Activated CD4-positive, alpha-beta T cell treated with anti-CD3 and anti-CD28 coated beads, Interleukin-10, Interleukin-2, amounts not matched to agents 100 ng/mL and 50 ng/mL, durations not matched to agents 16 hours and 8 hours (primary cell): ENCODE measurements at regions not wholly inside any gene's neighbourhood (a gene's known extent, or its start where the extent isn't known, plus 50 kb on each side); places are given as distances from the start of the nearest gene placed in this dataset.

Experiments
- DNase-seq: peaks from one replicate; pipeline ENCODE4 v3.0.0-alpha.2; 2020

DNA sequence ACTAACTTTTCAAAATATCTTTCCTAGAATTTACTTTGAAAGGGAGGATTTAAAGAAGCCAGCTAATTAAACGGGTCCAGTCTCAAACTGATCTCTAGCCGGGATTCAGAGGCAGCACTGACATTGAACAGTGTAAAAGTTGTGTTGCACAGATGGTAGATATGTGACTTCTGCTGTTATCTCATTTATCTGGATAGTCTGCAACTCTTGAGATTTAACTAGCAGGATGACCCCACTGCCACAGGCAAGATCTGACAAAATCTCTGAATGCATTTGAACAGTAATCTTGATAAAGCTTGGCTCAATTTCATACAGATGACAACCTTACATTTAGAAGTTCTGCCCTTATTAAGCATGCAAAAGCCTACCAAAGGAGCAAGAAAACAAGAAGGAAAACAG, 138.0 kb upstream of the CPNE8 start:
- no peak for DNase-seq

DNA sequence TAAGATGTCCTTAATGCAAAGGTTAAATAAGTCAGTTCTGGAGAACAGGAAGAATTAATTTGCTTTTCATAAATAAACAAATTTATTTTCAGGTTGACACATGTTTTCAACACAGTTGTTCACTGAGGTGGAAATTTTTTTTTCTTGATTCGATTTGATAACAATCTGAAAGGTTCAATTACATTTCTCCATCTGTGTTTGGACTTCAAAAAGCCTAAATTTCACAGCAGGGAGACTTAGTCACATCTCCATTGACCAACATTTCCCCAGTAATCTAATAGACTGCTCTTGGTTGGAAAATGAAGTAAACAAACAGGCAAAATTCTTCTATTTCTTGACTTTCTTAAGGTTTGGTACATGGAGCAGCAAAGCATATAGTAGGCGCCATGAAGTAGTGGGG, 134.9 kb upstream of the CPNE8 start:
- no peak for DNase-seq

DNA sequence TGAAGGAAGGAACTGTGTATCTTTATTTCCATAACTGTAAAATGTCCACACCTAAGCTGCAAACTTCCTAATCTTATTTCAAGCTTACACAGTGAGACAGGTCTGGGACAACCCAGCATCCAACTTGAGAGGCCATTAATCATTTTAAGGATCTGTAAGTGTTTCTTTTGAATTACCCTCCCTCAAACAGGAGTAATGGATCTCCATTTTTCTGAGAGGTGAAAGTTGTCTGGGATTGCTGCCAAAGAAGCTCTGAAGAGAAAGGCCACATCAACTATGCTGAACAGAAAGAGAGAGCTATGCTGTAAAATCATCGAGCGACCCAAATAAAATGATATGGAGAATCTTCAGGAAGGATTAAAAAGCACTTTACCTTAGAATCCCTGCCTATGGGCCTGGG, 131.7 kb upstream of the CPNE8 start:
- no peak for DNase-seq

DNA sequence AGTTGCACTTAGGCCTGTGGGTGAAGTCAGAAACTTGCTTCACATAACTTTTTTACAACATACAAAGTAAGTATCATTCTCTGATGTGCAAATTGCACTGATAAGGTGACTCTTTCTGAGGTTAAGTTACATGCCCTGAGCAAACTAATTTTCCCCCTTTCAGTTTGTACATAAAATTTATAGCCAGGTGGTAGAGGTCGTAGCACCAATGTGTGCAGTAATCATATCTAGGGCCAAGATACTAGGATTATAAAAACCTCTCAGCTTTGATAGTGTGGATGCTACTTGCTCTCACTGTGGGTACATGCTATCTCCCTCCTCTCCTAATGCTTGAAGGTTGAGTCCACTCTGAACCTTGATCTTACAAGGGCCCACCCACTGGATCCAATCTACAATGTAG, 130.7 kb upstream of the CPNE8 start:
- DNase-seq = no peak

DNA sequence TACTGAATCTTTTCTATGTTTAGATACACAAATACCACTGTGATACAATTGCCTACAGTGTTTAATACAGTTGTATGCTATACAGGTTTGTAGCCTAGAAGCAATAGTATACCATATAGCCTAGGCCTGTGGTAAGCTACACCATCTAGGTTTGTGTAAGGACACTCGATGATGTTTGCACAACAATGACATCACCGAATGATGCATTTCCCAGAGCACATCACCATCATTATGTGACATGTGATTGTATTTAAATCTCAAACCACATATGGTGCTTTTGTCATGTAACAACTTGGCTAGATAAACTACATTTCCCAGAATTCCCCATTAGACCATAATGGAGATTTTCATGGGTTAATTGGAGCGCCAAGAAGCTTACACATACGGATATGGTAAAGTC, 128.4 kb upstream of the CPNE8 start:
- DNase-seq = no peak

DNA sequence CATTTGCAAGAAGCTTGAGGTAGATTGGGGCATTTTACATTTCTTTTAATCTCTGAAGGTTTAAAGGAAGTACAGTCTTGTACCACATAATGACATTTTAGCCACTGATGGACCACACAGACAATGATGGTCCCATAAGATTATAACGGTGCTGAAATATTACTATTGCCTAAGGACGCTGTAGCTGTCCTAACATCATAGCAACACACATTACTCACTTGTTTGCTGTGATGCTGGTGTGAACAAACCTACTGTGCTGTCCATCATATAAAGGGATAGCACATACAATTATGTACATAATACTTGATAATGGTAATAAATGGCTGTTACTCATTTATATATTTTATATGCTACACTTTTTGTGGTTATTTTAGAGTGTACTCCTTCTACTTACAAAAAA, 127.1 kb upstream of the CPNE8 start:
- DNase-seq = no peak

DNA sequence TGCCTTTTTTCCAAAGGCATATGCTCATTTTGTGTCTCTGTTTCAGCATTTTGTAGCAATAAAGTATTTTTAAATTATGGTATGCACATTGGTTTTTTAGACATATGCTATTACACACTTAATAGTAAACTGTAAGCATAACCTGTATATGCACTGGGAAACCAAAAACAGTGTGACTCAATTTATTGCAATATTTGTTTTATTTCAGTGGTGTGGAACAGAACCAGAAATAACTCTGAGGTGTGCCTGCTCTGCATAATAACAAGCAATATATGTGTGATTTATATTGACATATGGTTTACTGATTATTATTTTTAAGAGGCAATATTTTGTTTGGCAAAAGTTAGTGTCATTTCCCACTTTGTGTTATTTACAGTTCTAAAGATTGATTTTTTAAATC, 126.6 kb upstream of the CPNE8 start:
- DNase-seq = no peak

DNA sequence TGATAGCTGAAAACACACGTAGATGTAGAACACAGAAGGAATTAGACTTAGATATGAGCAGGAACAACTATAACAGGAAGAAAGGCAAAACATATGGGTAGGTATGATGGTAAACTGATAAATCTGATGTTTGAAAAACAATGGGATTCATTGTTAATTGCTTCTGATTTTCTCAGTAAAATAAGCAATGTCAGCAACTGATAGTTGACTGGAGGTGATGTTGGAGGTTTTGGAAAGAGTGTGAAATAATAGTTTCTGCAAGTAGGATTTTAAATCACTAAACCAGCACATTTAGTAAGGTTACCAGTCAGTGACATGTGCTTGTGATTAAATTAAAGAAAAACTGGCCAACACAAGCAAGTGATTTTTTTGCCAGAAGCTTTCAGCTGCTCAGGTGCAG, 123.0 kb upstream of the CPNE8 start:
- DNase-seq = no peak

DNA sequence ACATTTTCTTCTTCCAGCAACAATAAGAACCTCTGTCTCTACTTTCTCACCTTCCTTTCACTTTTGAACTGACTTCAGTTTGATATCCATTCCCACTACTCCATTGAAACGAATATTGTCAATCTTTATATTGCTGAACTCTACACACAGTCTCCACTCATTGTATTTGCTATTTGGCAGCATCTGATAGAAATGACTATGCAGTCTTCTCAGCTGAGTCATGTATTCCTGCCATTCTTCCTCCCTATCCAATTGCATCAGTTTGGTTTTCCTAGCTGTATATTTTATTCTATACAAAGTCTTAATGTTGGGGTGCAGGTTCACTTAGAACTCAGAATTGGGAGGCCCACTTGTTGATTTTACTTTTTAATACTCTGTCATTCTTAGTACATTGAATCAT, 107.5 kb upstream of the CPNE8 start:
- no peak for DNase-seq

DNA sequence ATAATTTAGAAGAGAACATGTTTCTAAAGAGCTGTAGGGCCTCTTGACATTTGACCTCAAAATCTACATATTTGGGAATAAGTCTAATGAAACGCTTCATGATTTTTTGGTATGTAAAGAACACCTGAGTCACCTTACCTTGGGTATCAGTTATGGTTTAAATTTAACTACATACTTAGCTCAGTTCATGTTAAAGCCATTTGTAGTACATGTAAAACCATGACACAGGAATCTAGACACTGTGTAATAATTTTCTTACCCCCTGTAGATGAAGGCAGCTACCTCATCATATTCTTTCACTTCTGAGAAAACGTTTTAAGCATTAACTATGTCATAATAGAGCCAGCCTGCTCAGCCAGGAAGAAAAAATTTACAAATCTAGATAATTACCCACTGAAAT, 105.8 kb upstream of the CPNE8 start:
- no peak for DNase-seq

DNA sequence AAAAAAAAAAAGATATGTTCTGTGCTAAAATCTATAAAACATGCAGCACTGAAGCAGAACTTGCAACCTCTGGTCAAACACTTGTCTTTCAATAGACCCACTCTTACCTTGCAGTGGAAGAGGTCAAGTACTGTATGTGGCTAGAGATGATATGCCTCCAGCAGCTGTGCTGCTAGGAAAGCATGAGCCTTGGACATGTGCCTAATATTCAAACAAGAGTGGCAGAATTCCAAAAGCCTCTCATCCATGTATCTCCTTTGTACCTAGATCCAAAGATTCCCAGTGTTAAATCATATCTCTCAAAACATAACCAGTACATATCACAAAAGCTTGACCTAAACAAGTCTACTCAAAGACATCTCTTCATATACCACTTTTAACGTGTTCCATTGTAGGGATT, 105.0 kb upstream of the CPNE8 start:
- no peak for DNase-seq

DNA sequence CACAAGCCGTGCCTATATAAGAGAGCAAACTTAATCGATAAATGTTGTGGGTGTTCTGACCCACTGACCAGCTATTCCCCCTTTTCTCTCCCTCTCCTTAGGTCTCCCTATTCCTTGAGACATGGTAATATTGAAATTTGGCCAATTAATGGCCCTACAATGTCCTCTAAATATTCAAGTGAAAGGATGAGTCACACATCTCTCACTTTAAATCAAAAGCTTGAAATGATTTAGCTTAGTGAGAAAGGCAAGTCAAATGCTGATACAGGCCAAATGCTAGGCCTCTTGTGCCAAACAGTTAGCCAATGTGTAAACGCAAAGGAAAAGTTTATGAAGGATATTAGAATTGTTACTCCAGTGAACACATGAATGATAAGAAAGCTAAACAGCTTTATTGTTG, 102.2 kb upstream of the CPNE8 start:
- DNase-seq = no peak

DNA sequence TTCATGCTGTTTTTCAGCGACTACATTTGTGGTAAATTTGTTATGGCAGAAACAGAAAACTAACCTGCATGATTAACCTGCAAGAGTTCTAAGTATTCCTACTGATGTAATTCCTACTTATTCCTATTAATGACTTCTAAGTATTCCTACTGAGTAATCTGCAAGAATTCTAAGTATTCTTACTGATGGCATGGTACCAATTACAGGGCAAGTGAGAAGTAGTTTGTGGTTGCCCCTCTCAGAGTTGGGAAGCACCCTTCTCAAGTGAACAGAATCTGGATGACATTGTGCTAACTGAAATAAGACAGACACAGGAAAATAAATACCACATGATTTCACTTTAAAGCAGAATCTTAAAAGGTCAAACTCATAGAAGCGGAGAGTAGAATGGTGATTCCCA, 100.9 kb upstream of the CPNE8 start:
- DNase-seq = no peak

DNA sequence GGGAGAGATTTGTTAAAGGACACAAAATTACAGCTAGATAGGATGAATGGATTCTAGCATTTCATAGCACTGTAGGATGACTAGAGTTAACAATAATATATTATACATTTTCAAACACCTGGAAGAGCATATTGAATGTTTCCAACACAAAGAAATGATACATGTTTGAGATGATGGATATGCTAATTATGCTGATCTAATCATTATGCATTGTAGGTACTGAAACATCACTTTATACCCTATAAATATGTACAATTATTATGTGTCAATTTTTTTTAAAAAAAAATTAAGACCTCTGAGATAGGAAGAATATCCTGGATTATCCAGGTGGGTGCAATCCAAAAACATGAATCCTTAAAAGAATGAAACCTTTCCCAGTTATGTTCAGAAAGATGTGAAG, 100.3 kb upstream of the CPNE8 start:
- DNase-seq = no peak

DNA sequence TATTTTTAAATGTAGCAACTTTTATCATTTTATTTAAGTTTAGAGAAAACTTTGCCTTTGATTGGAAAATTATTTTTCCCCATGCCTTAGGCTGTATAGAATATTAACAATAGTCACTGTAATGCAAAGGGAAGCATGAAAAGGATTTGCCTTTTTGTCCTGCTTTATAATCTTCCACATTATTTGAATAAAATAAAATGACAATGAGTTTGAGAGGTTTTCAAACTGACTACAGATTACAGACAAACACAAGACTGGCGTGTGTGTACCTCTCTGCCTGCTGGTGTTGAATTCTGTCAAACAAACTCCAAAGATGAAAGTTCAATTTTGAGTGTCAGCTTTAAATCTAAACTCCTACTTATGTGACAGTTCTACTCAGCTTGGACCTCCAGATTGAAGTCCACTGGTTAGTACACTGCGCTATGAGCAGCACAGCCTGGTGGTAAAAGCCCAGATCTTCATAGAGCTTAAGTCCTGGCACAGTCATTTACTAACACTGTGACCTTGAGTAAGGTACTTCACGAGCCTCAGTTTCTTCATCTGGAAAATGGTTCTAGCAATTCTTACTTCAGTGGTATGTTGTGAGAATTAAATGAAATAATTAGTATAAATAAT, 98.3 kb upstream of the CPNE8 start:
- DNase-seq = no peak

DNA sequence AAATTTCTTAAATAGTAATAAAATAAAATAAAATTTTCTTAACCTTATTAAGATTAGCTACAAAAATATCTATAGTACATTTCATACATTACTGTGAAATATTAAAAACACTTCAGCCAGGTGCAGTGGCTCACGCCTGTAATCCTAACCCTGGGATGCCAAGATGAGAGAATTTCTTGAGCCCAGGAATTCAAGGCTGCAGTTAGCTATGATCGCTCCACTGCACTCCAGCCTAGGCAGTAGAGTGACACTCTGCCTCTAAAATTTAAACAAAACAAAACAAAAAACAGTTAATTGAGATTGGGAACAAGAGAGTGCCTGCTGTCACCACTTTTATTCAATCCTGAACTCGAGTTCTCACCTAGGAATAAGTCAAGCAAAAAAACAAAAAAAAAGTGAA, 95.0 kb upstream of the CPNE8 start:
- no peak for DNase-seq

DNA sequence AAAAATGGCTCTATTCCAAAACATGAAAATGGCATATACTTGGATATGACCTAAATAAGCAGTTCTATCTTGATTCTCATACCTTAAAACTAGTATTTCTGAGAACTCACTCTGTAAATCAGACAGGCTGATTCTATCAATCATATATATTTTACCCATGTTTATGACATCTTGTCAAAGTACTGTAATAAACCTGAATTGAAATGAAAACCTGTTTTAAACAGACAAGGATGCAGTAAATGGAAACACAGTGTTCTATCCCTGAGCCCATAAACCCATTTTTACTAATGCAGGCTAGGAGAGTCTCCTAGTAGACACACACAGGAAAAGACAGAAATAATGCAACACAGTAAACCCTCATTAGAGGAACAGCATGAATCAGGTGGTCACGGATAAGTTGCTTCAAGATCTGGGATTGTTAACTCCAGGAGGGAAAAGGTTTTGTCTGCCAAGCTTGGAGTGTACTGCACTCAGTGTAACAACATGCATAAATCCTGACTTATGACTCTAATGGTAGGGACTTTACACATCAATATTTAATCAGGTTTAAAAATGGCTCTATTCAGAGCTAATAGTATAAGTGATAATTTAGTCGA, 93.6 kb upstream of the CPNE8 start:
- DNase-seq = no peak

DNA sequence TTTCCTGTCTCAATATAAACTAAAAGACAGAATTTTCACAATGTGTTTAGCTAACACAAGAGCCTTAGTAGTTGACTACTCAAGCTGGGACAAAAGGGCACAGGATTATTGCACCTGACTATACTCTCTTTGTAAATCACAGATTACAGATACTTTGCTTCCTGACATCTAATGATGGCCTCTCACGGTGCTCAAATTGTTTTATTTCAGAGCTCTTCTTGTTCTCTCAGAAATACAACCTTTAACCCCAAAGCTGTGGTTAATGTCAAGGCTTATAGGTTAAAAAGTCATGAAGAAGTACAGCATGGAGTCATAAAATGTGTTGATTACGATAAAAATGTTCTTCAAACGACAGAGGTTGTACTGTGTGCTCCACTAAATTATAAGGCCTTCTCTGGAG, 89.9 kb upstream of the CPNE8 start:
- DNase-seq = no peak

DNA sequence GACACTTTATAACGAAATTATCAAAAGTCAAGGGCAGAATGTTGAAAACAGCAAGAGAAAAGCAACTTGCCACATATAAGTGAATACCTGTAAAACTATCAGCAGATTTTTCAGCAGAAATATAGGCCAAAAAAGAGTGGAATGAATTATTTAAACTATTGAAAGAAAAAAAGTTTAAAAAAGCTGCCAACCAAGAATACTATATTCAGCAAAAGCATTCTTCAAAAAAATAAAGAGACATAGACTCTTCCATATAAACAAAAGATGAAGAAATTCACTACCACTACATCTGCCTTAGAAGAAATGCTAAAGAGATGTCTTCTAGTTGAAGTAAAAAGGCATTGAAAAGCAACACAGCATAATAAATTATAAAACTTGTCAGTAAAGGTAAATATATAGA, 80.6 kb upstream of the CPNE8 start:
- DNase-seq = no peak

DNA sequence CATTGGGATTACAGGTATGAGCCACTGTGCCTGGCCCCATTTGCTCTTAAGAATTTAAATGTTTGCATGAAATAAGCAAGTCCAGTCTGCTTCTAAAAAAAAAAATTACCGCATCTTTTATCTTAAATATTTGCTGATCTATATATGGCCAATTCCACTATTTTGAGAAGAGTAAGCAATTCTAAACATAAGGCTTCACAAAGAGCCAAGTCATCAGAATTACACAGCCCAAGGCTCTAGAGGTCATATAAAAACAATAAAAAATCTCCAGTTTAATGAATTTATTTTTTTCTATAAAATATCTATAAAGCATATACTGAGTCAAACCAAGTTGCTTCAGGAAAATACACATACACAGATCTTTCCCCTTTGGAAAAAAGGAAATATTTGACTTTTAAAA, 79.0 kb upstream of the CPNE8 start:
- no peak for DNase-seq

DNA sequence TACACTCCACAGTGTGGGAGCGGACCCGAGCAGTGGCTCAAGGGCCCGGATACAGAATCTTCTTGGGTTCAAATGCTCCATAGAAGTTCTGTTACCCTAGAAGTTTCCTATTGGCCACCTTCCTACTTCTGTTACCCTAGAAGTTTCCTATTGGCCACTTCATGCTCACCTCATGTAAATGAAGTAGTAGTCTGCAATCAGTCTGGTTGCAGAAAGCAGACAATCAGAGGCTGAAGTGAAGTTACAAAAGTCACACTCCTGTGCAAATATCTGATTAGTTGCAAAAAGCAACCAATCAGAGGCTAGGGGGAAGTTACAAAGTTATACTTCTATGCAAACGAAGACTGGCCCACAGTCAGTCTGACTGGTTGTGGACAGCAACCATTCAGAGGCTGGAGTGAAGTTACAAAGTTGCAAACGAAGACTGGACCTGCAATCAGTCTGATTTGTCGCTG, 77.8 kb upstream of the CPNE8 start:
- no peak for DNase-seq

DNA sequence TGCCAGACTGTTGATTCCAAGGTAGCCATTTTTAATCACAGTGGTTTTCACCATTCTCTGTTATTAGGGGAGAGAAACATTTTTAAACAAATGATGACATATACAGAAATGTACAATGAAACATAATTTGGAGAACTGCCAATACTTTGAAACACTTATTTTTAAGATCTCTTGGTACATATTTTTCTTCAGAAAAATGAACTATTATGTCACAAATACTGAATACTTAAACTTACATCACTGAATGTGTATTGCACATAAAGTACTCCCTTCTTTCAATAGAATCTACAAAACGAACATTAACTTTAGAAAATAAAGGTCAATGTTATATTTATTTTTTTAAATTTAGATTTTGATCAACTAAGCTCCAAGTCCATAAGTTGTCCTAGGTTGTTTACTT, 71.7 kb upstream of the CPNE8 start:
- no peak for DNase-seq

DNA sequence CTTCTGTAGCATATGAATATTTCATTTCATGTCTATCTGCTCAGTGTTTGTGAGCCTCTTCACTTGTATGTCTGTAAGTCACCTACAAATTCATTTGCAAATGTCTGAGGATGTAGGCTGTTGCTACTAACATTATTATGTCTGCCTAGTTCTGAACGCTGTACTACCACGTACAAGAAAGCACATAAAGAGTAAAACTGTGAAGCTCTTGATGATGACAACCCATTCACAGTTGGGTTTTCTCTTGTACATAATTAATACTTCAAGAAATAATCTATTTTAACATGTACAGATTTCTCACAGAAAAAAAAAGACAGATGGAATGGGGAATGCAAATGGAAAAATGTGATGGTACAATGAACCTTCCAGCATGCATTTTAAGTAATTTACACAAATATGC, 64.3 kb upstream of the CPNE8 start:
- no peak for DNase-seq

DNA sequence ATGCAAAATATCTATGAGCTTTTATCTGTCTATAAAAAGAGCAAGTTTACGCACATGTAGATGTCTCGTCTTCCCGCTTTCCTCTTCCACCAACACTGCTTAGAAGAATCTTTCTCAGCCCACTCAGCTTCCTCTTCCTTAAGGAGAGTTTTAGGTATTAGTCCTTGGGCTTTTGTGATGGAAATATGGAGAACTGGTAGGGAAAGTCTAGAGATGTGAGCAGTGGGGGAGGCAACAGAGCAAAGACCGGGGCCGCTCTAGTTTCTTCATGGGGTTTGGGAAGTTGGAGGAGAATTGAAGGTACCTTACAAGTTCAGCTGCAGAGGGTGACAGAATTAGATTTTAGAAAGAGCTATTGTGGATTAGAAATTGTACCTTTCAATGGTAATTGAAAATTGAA, 56.3 kb upstream of the CPNE8 start:
- no peak for DNase-seq

DNA sequence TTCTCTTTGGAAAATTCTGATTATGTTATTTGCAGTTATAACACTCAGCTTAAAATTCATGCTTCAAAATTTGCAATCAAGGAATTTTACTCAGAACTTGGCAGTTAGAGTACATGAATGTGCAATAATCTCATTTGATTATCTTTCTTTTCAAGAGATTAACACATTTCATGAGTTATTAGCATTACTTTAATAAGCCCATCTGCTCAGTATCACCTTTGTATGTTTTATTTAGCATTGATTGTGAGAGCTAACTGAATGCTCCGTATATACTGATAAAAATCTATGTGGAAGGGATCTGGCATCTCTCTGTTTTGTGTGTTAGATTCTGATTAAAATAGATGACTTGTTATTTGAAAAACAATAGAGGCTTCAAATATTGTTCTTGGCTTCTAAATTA, 55.6 kb upstream of the CPNE8 start:
- no peak for DNase-seq

DNA sequence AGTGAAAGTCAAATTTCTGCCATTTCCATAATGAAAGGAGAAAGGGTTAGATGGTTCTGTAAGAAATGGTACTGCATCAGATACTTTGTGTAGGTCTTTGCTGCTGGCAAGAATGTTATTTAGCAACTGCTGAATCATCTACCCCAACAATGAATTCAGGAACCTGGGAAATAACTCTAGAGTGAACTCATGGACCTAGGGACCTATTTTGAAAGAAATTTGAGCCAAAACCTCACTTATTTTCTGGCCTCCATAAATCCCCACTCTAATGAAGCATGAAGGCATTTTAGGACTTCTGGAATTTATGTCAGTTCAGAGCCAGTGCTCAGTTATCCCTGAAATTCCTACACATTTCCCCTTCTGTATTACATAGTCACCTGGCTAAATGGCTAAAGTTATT, 50.9 kb upstream of the CPNE8 start:
- no peak for DNase-seq
